ENCODE measurements at regions not wholly inside any gene's neighbourhood (a gene's known extent, or its start where the extent isn't known, plus 50 kb on each side); places are given as distances from the start of the nearest gene placed in this dataset.

DNA sequence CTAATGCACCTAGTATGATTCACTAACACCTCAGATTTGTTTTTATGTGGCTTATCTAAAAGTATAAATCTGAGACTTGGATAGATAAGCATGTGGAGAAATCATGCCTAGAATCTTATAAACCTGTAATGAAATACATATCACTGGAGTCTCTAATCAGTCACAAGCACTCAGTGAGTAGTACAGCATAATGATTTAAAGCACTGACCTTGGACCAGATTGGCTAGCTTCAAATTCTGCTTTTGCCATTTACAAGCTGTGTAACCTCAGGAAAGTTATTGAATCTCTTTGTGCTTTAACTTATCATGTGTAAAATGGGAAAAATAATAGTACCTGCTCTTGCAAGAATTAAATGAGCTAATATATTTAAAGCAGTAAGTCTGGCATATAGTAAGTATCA is 61.2 kb upstream of the ALDH1A1 start:
- DNase-seq (ENCODE audit: low read depth, low spot score) = no peak

- DNase-seq (ENCODE audit: low read depth, low spot score) = no peak
These were observed 59.1 kb upstream of the ALDH1A1 start for GRCh38 chr9:73011956-73012355.

DNA sequence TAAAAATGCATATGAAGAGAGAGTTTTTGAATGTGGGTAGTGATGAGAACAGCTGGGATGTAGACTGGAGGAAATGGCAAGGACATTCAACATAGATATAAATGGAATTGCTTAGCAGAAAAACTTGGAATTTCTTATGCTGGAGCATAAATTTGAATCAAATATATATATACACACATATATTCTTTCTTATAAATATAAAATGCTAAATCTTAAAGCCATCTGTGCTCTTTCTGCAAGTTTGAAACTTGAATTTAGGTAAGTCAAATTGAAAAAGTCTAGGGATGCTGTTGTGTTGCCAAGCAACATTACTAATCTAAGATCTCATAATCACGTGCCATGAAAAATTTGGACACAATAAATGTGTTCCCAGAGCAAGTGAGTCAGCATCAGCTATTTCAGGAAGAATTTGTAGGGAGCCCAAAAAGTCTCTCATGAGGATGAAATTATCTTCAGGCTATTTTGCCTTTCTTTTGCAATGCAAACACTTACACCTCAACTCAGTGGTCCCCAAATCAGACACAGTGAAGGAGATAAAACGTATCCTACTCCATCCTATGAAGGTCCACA is 58.4 kb upstream of the ALDH1A1 start:
- no peak for DNase-seq (ENCODE audit: low read depth, low spot score)

GRCh38 chr9:73009649-73010288 is 56.9 kb upstream of the ALDH1A1 start:
- DNase-seq (ENCODE audit: low read depth, low spot score) = no peak

- no peak for DNase-seq (ENCODE audit: low read depth, low spot score)
These were observed 55.3 kb upstream of the ALDH1A1 start for GRCh38 chr9:73007966-73008672.

- no peak for DNase-seq (ENCODE audit: low read depth, low spot score)
These were observed 54.1 kb upstream of the ALDH1A1 start for GRCh38 chr9:73006986-73007385.
